Heart right ventricle (tissue), 16 donors: ENCODE measurements at regions not wholly inside any gene's neighbourhood (a gene's known extent, or its start where the extent isn't known, plus 50 kb on each side); places are given as distances from the start of the nearest gene placed in this dataset.
"Not testable (repeated sequence)": the region's sequence is repeated elsewhere in the genome, so short reads cannot be mapped to it uniquely, and the experiment has no call there.

Source experiments
- ATAC-seq, 8 donors: fragments of 200-7000 bp; cut with Tn5 transposase; one replicate each; pipeline ENCODE4 v1.9.1; 2020; ENCODE audit warnings: mild to moderate bottlenecking in 8 of 8, moderate library complexity in 8 of 8, moderate number of reproducible peaks in 1 of 8
- DNase-seq, 2 donors: peaks; one replicate each; pipeline ENCODE4 v3.0.0-alpha.2; 2020
- H3K27ac ChIP-seq, 10 donors: fragments of 200-600 bp; sonication (generic) in 2 of 10; one replicate each; pipeline versions ENCODE4 v1.5.0 to v1.8.0; 2020 to 2022; ENCODE audit warnings: mild to moderate bottlenecking in 3 of 10
- H3K27me3 ChIP-seq, 7 donors: fragments of 200-600 bp; one replicate each; pipeline ENCODE4 v1.8.0; 2021 to 2022; ENCODE audit warnings: mild to moderate bottlenecking in 2 of 7
- H3K36me3 ChIP-seq, 9 donors: fragments of 200-600 bp; sonication (generic) in 1 of 9; one replicate each; pipeline versions ENCODE4 v1.5.0 to v1.8.0; 2020 to 2022; ENCODE audit warnings: mild to moderate bottlenecking in 2 of 9
- H3K4me1 ChIP-seq, 9 donors: fragments of 200-600 bp; sonication (generic) in 1 of 9; one replicate each; pipeline versions ENCODE4 v1.5.0 to v1.8.0; 2020 to 2022; ENCODE audit warnings: mild to moderate bottlenecking in 4 of 9
- H3K4me3 ChIP-seq, 10 donors: fragments of 200-600 bp; sonication (generic) in 2 of 10; one replicate each; pipeline versions ENCODE4 v1.5.0 to v1.8.0; 2020 to 2022; ENCODE audit warnings: mild to moderate bottlenecking in 7 of 10, moderate library complexity in 2 of 10
- H3K9me3 ChIP-seq, 11 donors: fragments of 200-600 bp in 10 of 11; sonication (generic) in 2 of 11; one replicate each; pipeline versions ENCODE4 v1.5.0 to v1.8.0; 2013 to 2022; ENCODE audit warnings: mild to moderate bottlenecking in 2 of 11, control low read depth in 1 of 11, moderate library complexity in 1 of 11
- WGBS, 2 donors: extraction: QIAGEN DNeasy Blood & Tissue Kit; methylation state at CpG; one replicate each; pipeline ENCODE4 v1.1.7; 2013; ENCODE audit warnings: inconsistent platforms in 1 of 2; 5-methylcytosine and 5-hydroxymethylcytosine counted together
- intact Hi-C, 10 donors: fragments of 100-400 bp; cut with DNase I; formaldehyde crosslinking; loops; one replicate each; pipeline versions ENCODE4 v1.11.1 to v1.14.2; 2022
- TF ChIP-seq, protein P1 (sequence below), 9 donors: fragments of 200-600 bp; sonication (generic) in 2 of 9; IDR thresholded peaks; one replicate each; pipeline versions ENCODE4 v1.5.0 to v1.8.0; 2021 to 2022; ENCODE audit warnings: antibody characterized with exemption in 9 of 9, mild to moderate bottlenecking in 5 of 9, moderate library complexity in 1 of 9
- donor health status: Arrhythmogenic right ventricular cardiomyopathy.
- donor health status: ischemic (EF 13 %, LVEDD 7.1; RV severe dilation, severe dysfunction).
- donor health status: healthy with polysubstance abuse.
- donor health status: DM: no; HTN: yes; CAD: no.
- donor health status: DM: no; HTN: no; CAD: no.
- donor health status: ischemic (EF 25% LVEDD 6.9; RV normal size, moderate dysfunction).
- donor health status: ischemic (EF 25% LVEDD 5.7; RV mildly dilated, moderate dysfunction).
- donor health status: healthy.
- donor health status: DM: yes; HTN: yes; CAD: no.
- donor health status: Ischemic cardiomyopathy.
- donor health status: ischemic (EF 35%, LVEDD 5.7; RV mildly dilated, moderate dysfunction).
- donor health status: nonischemic (EF 11% LVEDD 7.7; RV severe dilation, severe dysfunction).
- donor health status: DM: yes; HTN: yes; CAD: no.
- donor health status: PGD.
- donor health status: ischemic (EF 29% LVEDD 5.4; RV normal size, mild dysfunction).
- donor health status: nonischemic (EF 23%, LVEDD 6.1; RV moderate dilation, normal function).

DNA sequence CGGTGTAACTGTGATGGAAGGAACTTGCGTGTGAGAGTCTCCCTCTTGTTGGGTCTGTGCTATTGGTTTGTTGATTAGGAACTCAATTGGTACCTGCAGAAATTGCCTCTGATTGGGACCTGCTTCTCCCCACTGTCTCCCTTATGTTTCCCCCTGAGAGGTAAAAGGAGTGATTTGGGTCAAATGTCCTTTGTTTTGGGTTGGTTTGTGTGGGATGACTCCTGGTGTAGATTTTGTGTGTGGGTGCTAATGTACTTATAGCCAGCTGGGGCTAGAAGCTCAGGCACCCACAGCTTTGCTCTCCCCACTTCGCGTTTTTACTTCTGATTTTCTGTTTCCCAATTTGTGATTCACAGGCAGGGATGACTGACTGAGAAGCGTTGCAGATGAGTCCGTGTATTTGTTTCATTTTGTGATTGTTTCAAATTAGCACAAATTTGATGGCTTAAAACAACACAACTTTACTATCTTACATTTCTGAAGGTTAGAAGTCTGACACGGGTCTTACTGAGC is 79.1 kb downstream of the UTRN start:
- TF ChIP-seq, protein P1, sequence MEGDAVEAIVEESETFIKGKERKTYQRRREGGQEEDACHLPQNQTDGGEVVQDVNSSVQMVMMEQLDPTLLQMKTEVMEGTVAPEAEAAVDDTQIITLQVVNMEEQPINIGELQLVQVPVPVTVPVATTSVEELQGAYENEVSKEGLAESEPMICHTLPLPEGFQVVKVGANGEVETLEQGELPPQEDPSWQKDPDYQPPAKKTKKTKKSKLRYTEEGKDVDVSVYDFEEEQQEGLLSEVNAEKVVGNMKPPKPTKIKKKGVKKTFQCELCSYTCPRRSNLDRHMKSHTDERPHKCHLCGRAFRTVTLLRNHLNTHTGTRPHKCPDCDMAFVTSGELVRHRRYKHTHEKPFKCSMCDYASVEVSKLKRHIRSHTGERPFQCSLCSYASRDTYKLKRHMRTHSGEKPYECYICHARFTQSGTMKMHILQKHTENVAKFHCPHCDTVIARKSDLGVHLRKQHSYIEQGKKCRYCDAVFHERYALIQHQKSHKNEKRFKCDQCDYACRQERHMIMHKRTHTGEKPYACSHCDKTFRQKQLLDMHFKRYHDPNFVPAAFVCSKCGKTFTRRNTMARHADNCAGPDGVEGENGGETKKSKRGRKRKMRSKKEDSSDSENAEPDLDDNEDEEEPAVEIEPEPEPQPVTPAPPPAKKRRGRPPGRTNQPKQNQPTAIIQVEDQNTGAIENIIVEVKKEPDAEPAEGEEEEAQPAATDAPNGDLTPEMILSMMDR (IDR thresholded peaks at IDR 0.05), result no peak
- peaks cover 0 to 65% (median 59%) of the 10 kb centered on the region in 9 donors for H3K4me1 ChIP-seq
- H3K9me3 ChIP-seq, result peaks cover 0 to under 1% (median 0%) of the 10 kb centered on the region in 11 donors
- DNase-seq, result no peak
- ATAC-seq, result no peak
- 84% methylated on average over 7 of the region's 7 CpGs for WGBS, 2 donors
- H3K36me3 ChIP-seq, result peaks cover 0 to 8% (median 0%) of the 10 kb centered on the region in 9 donors
- no peaks in the 10 kb centered on the region for H3K27me3 ChIP-seq
- peak overlapping the region in 1 of 10 donors; percentile 32 for H3K4me3 ChIP-seq
- H3K27ac ChIP-seq, result peak overlapping the region in 7 of 10 donors; percentile 7 to 81 (median 22)
- intact Hi-C loops, result no loop called here

DNA sequence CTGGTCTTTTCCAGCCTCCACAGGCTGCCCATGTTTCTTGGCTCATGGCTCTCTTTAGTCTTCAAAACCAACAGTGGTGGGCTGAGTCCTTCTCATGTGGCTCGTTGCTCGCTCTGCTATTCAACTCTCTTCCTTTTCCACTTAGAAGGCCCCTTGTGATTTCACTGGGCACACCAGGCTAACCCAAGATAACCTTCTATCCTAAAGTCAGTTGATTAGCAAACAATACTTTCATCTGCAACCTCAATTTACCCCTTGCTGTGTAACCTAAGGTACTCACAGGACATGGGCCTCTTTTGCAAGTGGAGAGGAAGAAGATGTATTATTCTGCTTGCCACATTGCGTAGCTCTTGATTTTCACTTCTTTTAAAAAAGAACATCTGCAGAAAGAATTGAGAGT is 79.6 kb downstream of the UTRN start:
- ATAC-seq (no peak), DNase-seq (no peak)
- WGBS, 2 donors, result 50 to 55% methylated on average over 3 of the region's 3 CpGs
- Histone ChIP-seq H3K4me1 (peaks cover 0 to 60% (median 57%) of the 10 kb centered on the region in 9 donors), H3K36me3 (peaks cover 0 to 8% (median 0%) of the 10 kb centered on the region in 9 donors), H3K4me3 (peak overlapping the region in 1 of 10 donors; percentile 32), H3K27ac (peak overlapping the region in 7 of 10 donors; percentile 7 to 81 (median 22)), H3K9me3 (peaks cover 0 to 5% (median 0%) of the 10 kb centered on the region in 11 donors), H3K27me3 (no peaks in the 10 kb centered on the region)
- intact Hi-C loops, result no loop called here
- TF ChIP-seq, protein P1 (IDR thresholded peaks at IDR 0.05), result no peak

DNA sequence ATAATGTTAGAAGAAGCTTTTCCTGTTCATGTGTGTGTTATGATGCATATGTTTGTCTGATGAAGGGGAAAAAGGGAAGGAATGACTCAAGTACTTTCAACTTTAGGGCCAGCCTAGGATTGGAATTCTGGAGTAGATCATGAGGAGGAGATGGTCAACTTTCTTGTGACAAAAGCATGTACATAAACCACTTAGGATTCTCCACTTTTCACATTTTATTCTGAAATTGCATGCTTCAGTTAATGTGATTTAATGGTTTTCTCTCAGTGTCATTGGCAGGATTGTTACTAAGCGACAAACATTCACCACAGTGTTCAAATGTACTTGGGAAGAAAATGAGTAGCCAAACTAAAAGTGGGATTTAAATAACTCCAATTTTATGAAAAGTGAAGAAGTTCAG is 80.1 kb downstream of the UTRN start:
- intact Hi-C loops, result no loop called here
- DNase-seq, result no peak
- peak overlapping the region in 5 of 10 donors; percentile 7 to 81 (median 45) for H3K27ac ChIP-seq

DNA sequence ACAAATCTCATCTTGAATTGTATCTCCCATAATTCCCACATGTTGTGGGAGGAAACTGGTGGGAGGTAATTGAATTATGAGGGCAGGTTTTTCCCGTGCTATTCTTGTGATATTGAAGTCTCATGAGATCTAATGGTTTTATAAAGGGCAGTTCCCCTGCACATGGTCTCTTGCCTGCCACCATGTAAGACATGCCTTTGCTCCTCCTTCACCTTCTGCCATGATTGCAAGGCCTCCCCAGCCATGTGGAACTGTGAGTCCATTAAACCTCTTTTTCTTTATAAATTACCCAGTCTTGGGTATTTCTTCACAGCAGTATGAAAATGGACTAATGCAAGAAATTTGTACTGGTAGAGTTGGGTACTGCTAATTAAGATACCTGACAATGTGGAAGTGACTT is 84.6 kb downstream of the UTRN start:
- H3K4me1 ChIP-seq, result peaks cover 0 to 37% (median 18%) of the 10 kb centered on the region in 9 donors
- H3K9me3 ChIP-seq, DNase-seq, H3K27me3 ChIP-seq, H3K27ac ChIP-seq, ATAC-seq, H3K4me3 ChIP-seq: not testable (repeated sequence)
- WGBS, 2 donors, result 64 to 68% methylated on average over 1 of the region's 1 CpG
- intact Hi-C loops, result loop anchor here in 1 of 10 donors (10.0 kb wide), 1 partner anchor 55 kb away; no protein-coding TSS in a partner anchor
- peaks cover 0 to 16% (median 0%) of the 10 kb centered on the region in 9 donors for H3K36me3 ChIP-seq

More for the DNA sequence above, 80.1 kb downstream of the UTRN start:
- Histone ChIP-seq H3K4me3 (no peak overlapping the region), H3K36me3 (peaks cover 0 to 8% (median 0%) of the 10 kb centered on the region in 9 donors), H3K4me1 (peaks cover 0 to 57% (median 55%) of the 10 kb centered on the region in 9 donors), H3K27me3 (no peaks in the 10 kb centered on the region), H3K9me3 (peaks cover 0 to 6% (median 0%) of the 10 kb centered on the region in 11 donors)
- TF ChIP-seq, protein P1 (IDR thresholded peaks at IDR 0.05), result no peak
- no peak for ATAC-seq
- 94 to 97% methylated on average over 1 of the region's 1 CpG for WGBS, 2 donors

DNA sequence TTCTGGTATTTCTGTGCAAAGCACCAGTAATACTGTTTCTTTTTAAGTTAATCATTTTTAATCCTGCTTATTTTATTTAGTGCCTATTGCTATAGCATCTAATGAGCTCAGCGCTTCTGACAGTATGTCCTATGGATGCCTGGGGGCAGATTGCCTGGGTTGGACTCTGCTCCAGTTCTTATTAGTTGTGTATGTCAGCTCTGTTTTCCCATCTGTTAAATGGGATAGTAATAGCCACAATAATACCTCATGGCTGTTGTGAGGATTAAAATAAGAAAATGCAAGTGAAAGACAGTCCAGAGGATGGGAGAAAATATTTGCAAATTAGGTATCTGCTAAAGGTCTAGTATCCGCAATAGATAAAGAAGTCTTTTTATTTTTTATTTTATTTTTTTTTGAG is 87.0 kb downstream of the UTRN start:
- ATAC-seq (no peak), DNase-seq (no peak)
- H3K27ac ChIP-seq, result peak overlapping the region in 1 of 10 donors; percentile 6
- intact Hi-C loops, result loop anchor here in 1 of 10 donors (10.0 kb wide), 1 partner anchor 53 kb away; no protein-coding TSS in a partner anchor
- peaks cover 0 to 6% (median 0%) of the 10 kb centered on the region in 11 donors for H3K9me3 ChIP-seq
- no peak overlapping the region for H3K4me3 ChIP-seq
- 97 to 100% methylated on average over 2 of the region's 2 CpGs for WGBS, 2 donors
- TF ChIP-seq, protein P1 (IDR thresholded peaks at IDR 0.05), result no peak
- H3K36me3 ChIP-seq, result peaks cover 0 to 16% (median 0%) of the 10 kb centered on the region in 9 donors
- H3K27me3 ChIP-seq, result no peaks in the 10 kb centered on the region
- H3K4me1 ChIP-seq, result peaks cover 0 to 40% (median 9%) of the 10 kb centered on the region in 9 donors
